H1 (cell line): ENCODE measurements at regions not wholly inside any gene's neighbourhood (a gene's known extent, or its start where the extent isn't known, plus 50 kb on each side); places are given as distances from the start of the nearest gene placed in this dataset.
A peak's percentile ranks its signal among the peaks of the same experiment; 100 is the strongest.

Source experiments
- CTCF ChIA-PET: fragments of 300-600 bp; sonication (Branson Sonifier 250); formaldehyde crosslinking; loops from one replicate; lab custom pipeline; 2021; ENCODE audit not compliant: partially characterized antibody; lab: Charles Lee
- POLR2A ChIA-PET: fragments of 300-600 bp; sonication (Branson Sonifier 250); formaldehyde crosslinking; loops from one replicate; lab custom pipeline; 2021; ENCODE audit warnings: inconsistent platforms; ENCODE audit not compliant: partially characterized antibody; lab: Charles Lee
- DNase-seq, 2 experiments: peaks; one replicate each; pipeline versions ENCODE4 v3.0.0 to v3.0.0-alpha.2; 2010 to 2022; ENCODE audit warnings: low spot score in 2 of 2, low read depth in 1 of 2, mixed read lengths in 1 of 2
- FAIRE-seq: peaks from 2 replicates; lab custom pipeline; 2011; peaks lifted over from hg19 to GRCh38; lab: Jason Lieb, UNC
- H2AFZ ChIP-seq: 2 replicates; pipeline ENCODE4 v1.8.1; 2012; ENCODE audit warnings: low read length, inconsistent platforms
- H2AK5ac ChIP-seq: 2 replicates; pipeline ENCODE4 v1.6.1; 2013; ENCODE audit warnings: low read depth, low read length
- H2BK120ac ChIP-seq: replicated peaks from 2 replicates; pipeline ENCODE3; 2013; ENCODE audit warnings: low read depth, low read length, inconsistent platforms
- H2BK12ac ChIP-seq: 2 replicates; pipeline ENCODE4 v1.6.1; 2013; ENCODE audit warnings: low read depth, low read length
- H2BK15ac ChIP-seq: 2 replicates; pipeline ENCODE4 v1.6.1; 2013; ENCODE audit warnings: low read length
- H2BK20ac ChIP-seq: 2 replicates; pipeline ENCODE4 v1.6.1; 2013; ENCODE audit warnings: low read length
- H2BK5ac ChIP-seq: 2 replicates; pipeline ENCODE4 v1.6.1; 2013; ENCODE audit warnings: low read depth, low read length
- H3K14ac ChIP-seq: 2 replicates; pipeline ENCODE4 v1.6.1; 2013; ENCODE audit warnings: inconsistent platforms; ENCODE audit not compliant: insufficient read length
- H3K18ac ChIP-seq: 2 replicates; pipeline ENCODE4 v1.6.1; 2013; ENCODE audit warnings: low read length; ENCODE audit errors: extremely low read depth
- H3K23ac ChIP-seq: 2 replicates; pipeline ENCODE4 v1.6.1; 2013; ENCODE audit warnings: inconsistent platforms; ENCODE audit not compliant: insufficient read length
- H3K23me2 ChIP-seq: 2 replicates; pipeline ENCODE4 v1.6.1; 2013; ENCODE audit warnings: low read depth, low read length
- H3K27ac ChIP-seq: 2 replicates; pipeline ENCODE4 v1.6.1; 2011; ENCODE audit warnings: low read depth, low read length, inconsistent platforms
- H3K27me3 ChIP-seq, 4 experiments: replicated peaks in 1 of 4; 1 replicate in 1 of 4; 2 replicates in 3 of 4; pipeline versions ENCODE4 v1.6.1 to v1.8.1; 2011 to 2013; ENCODE audit warnings: low read length in 3 of 4, mild to moderate bottlenecking in 3 of 4, inconsistent platforms in 2 of 4, mixed read lengths in 2 of 4, moderate library complexity in 1 of 4; ENCODE audit not compliant: control insufficient read depth in 3 of 4, insufficient read depth in 3 of 4; ENCODE audit errors: extremely low read depth in 1 of 4
- H3K36me3 ChIP-seq, 4 experiments: 2 replicates each; pipeline versions ENCODE4 v1.6.1 to v1.8.1; 2011 to 2013; ENCODE audit warnings: mild to moderate bottlenecking in 4 of 4, low read length in 3 of 4, moderate library complexity in 2 of 4, control low read depth in 1 of 4, inconsistent platforms in 1 of 4; ENCODE audit not compliant: insufficient read depth in 4 of 4, control insufficient read depth in 2 of 4
- H3K4ac ChIP-seq: replicated peaks from 2 replicates; pipeline ENCODE3; 2013; ENCODE audit warnings: low read length, low read depth, mixed read lengths, inconsistent platforms; ENCODE audit not compliant: insufficient read length
- H3K4me1 ChIP-seq, 4 experiments: replicated peaks in 1 of 4; 1 replicate in 1 of 4; 2 replicates in 3 of 4; pipeline versions ENCODE4 v1.6.1 to v1.8.1; 2011 to 2013; ENCODE audit warnings: low read length in 3 of 4, inconsistent platforms in 2 of 4, mixed read lengths in 1 of 4; ENCODE audit not compliant: insufficient read depth in 4 of 4, control insufficient read depth in 3 of 4
- H3K4me2 ChIP-seq, 2 experiments: 2 replicates each; pipeline versions ENCODE4 v1.6.1 to v1.8.1; 2011 to 2013; ENCODE audit warnings: low read depth in 2 of 2, low read length in 2 of 2, control low read depth in 1 of 2, inconsistent platforms in 1 of 2, mild to moderate bottlenecking in 1 of 2; ENCODE audit not compliant: insufficient read depth in 1 of 2
- H3K4me3 ChIP-seq, 4 experiments: fragments of 200-600, 300-600 bp in 1 of 4; sonication (generic), shearing (Covaris generic), sonication (Bioruptor Twin) in 1 of 4; 2 replicates each; pipeline versions ENCODE4 v1.5.1 to v1.8.1; 2011 to 2016; ENCODE audit warnings: low read length in 4 of 4, low read depth in 3 of 4, control low read depth in 2 of 4, inconsistent platforms in 2 of 4, mild to moderate bottlenecking in 2 of 4, mixed read lengths in 1 of 4, moderate library complexity in 1 of 4; ENCODE audit not compliant: insufficient read depth in 2 of 4; ENCODE audit errors: extremely low read depth in 1 of 4
- H3K56ac ChIP-seq: replicated peaks from 2 replicates; pipeline ENCODE3; 2013; ENCODE audit warnings: low read depth, mild to moderate bottlenecking, mixed read lengths, low read length, inconsistent platforms; ENCODE audit not compliant: insufficient read length
- H3K79me1 ChIP-seq: 2 replicates; pipeline ENCODE4 v1.6.1; 2013; ENCODE audit warnings: low read depth, low read length, control low read depth
- H3K79me2 ChIP-seq, 2 experiments: 2 replicates each; pipeline versions ENCODE4 v1.6.1 to v1.8.1; 2012 to 2013; ENCODE audit warnings: low read length in 2 of 2, mild to moderate bottlenecking in 2 of 2, inconsistent platforms in 1 of 2; ENCODE audit not compliant: insufficient read depth in 2 of 2, control insufficient read depth in 1 of 2
- H3K9ac ChIP-seq, 4 experiments: replicated peaks in 1 of 4; 1 replicate in 1 of 4; 2 replicates in 3 of 4; pipeline versions ENCODE4 v1.6.1 to v1.8.1; 2011 to 2013; ENCODE audit warnings: low read depth in 3 of 4, low read length in 3 of 4, control low read depth in 2 of 4, mild to moderate bottlenecking in 2 of 4, moderate library complexity in 2 of 4, inconsistent platforms in 1 of 4; ENCODE audit errors: extremely low read depth in 1 of 4
- H3K9me3 ChIP-seq, 2 experiments: 2 replicates each; pipeline versions ENCODE4 v1.6.1 to v1.8.1; 2012 to 2013; ENCODE audit warnings: mild to moderate bottlenecking in 2 of 2, moderate library complexity in 2 of 2, control low read depth in 1 of 2, inconsistent platforms in 1 of 2, low read depth in 1 of 2, low read length in 1 of 2, mixed read lengths in 1 of 2; ENCODE audit not compliant: insufficient read depth in 2 of 2
- H4K20me1 ChIP-seq, 2 experiments: replicated peaks in 1 of 2; 2 replicates each; pipeline versions ENCODE3 to v1.8.1; 2011 to 2013; ENCODE audit warnings: inconsistent platforms in 2 of 2, low read length in 2 of 2, mild to moderate bottlenecking in 1 of 2; ENCODE audit not compliant: insufficient read depth in 2 of 2, control insufficient read depth in 1 of 2
- H4K5ac ChIP-seq: 2 replicates; pipeline ENCODE4 v1.6.1; 2013; ENCODE audit warnings: low read length, low read depth, mixed read lengths, inconsistent platforms; ENCODE audit not compliant: insufficient read length
- H4K8ac ChIP-seq: 2 replicates; pipeline ENCODE4 v1.8.0; 2013; ENCODE audit warnings: mild to moderate bottlenecking, moderate library complexity, low read length, inconsistent platforms; ENCODE audit not compliant: insufficient read depth; ENCODE audit errors: extremely low read depth
- H4K91ac ChIP-seq: replicated peaks from 2 replicates; pipeline ENCODE3; 2013; ENCODE audit warnings: low read length, mixed read lengths, inconsistent platforms; ENCODE audit not compliant: insufficient read length
- CBX8 ChIP-seq: fragments of 300-800, 300-1000 bp; sonication (generic); IDR thresholded peaks from 2 replicates; pipeline ENCODE4 v1.7.1; 2016; ENCODE audit warnings: low read depth, low read length, borderline replicate concordance
- CHD1 ChIP-seq: IDR thresholded peaks from 2 replicates; pipeline ENCODE4 v1.6.1; 2012; ENCODE audit warnings: low read depth, low read length, improper control_type of control experiment
- CHD2 ChIP-seq: IDR thresholded peaks from 2 replicates; pipeline ENCODE4 v1.6.1; 2012; ENCODE audit warnings: low read length, improper control_type of control experiment
- JUND ChIP-seq: IDR thresholded peaks from 2 replicates; pipeline ENCODE4 v1.6.1; 2011; ENCODE audit warnings: mild to moderate bottlenecking, improper control_type of control experiment, low read length
- KDM5A ChIP-seq: fragments of 200-600 bp; IDR thresholded peaks from 2 replicates; pipeline ENCODE4 v1.7.1; 2012; ENCODE audit warnings: mild to moderate bottlenecking, low read length, inconsistent platforms, mixed read lengths
- MAFK ChIP-seq: IDR thresholded peaks from 2 replicates; pipeline ENCODE4 v1.6.1; 2012; ENCODE audit warnings: low read depth, mild to moderate bottlenecking, improper control_type of control experiment, low read length
- NRF1 ChIP-seq: IDR thresholded peaks from 2 replicates; pipeline ENCODE4 v1.6.1; 2011; ENCODE audit warnings: mild to moderate bottlenecking, low read depth, low read length, improper control_type of control experiment
- POLR2A ChIP-seq, 2 experiments: IDR thresholded peaks; 1 replicate in 1 of 2; 2 replicates in 1 of 2; pipeline ENCODE4 v1.6.1; 2011; ENCODE audit warnings: low read depth in 2 of 2, low read length in 2 of 2, mild to moderate bottlenecking in 2 of 2; ENCODE audit errors: control extremely low read depth in 1 of 2
- RNF2 ChIP-seq: fragments of 200-900, 300-1000 bp; sonication (generic); IDR thresholded peaks from 2 replicates; pipeline ENCODE4 v1.7.1; 2016; ENCODE audit warnings: borderline replicate concordance, low read depth, mild to moderate bottlenecking, antibody characterized with exemption, low read length; ENCODE audit not compliant: poor library complexity, severe bottlenecking; ENCODE audit errors: missing control alignments
- SAP30 ChIP-seq: fragments of 300-600 bp; sonication (generic); IDR thresholded peaks from 2 replicates; pipeline ENCODE4 v1.7.1; 2012; ENCODE audit warnings: low read length, moderate library complexity, mild to moderate bottlenecking, inconsistent platforms; ENCODE audit not compliant: insufficient read depth, insufficient replicate concordance
- SIN3A ChIP-seq, 2 experiments: IDR thresholded peaks in 1 of 2; conservative IDR thresholded peaks in 1 of 2; 2 replicates each; pipeline ENCODE4 v1.6.1; 2011 to 2012; ENCODE audit warnings: low read length in 2 of 2, improper control_type of control experiment in 1 of 2, low read depth in 1 of 2, mild to moderate bottlenecking in 1 of 2
- SP4 ChIP-seq: IDR thresholded peaks from 2 replicates; pipeline ENCODE4 v1.6.1; 2012; ENCODE audit warnings: low read length, inconsistent platforms
- USF2 ChIP-seq: IDR thresholded peaks from 2 replicates; pipeline ENCODE4 v1.6.1; 2011; ENCODE audit warnings: low read length, improper control_type of control experiment
- ZNF274 ChIP-seq: IDR thresholded peaks from 2 replicates; pipeline ENCODE4 v1.7.0; 2012; ENCODE audit warnings: low read length, borderline replicate concordance; ENCODE audit errors: extremely low read depth
- WGBS, 2 experiments: shearing (Covaris generic) in 1 of 2; methylation state at CpG; one replicate each; pipeline versions ENCODE4 v1.1.6 to v1.1.7; 2013 to 2015; ENCODE audit warnings: low lambda C conversion rate in 2 of 2, mixed read lengths in 2 of 2, inconsistent platforms in 1 of 2, low coverage in 1 of 2, missing lambda C conversion rate in 1 of 2; ENCODE audit not compliant: insufficient replicate concordance in 2 of 2, insufficient coverage in 1 of 2, insufficient read length in 1 of 2; ENCODE audit errors: extremely low coverage in 1 of 2, missing lambda C conversion rate in 1 of 2; 5-methylcytosine and 5-hydroxymethylcytosine counted together

- POLR2A ChIA-PET = no interaction called here
- Histone ChIP-seq H3K79me1 (no peaks in the 10 kb centered on the region), H2BK120ac (no peak overlapping the region), H3K56ac (no peak overlapping the region), H3K4me2 (no peak overlapping the region), H2BK20ac (no peak overlapping the region), H4K20me1 (no peaks in the 10 kb centered on the region), H2BK12ac (no peak overlapping the region), H2BK15ac (0 out of 2 replicates have a peak overlapping the region, but pooled peaks have one; percentile 46), H3K27me3 (no peaks in the 10 kb centered on the region), H4K5ac (no peak overlapping the region), H3K23me2 (no peaks in the 10 kb centered on the region), H3K36me3 (no peaks in the 10 kb centered on the region), H3K18ac (no peak overlapping the region), H3K4me1 (no peaks in the 10 kb centered on the region; a peak in 1 of 7 replicates), H3K4me3 (no peak overlapping the region), H4K91ac (no peak overlapping the region), H3K9ac (no peak overlapping the region), H2BK5ac (no peak overlapping the region), H2AK5ac (no peak overlapping the region), H2AFZ (no peak overlapping the region; the same call in 1 of the 2 replicates), H3K4ac (no peak overlapping the region), H4K8ac (no peak overlapping the region), H3K23ac (no peak overlapping the region), H3K79me2 (no peaks in the 10 kb centered on the region), H3K27ac (no peak overlapping the region), H3K9me3 (no peaks in the 10 kb centered on the region), H3K14ac (no peak overlapping the region)
- 94% methylated on average over 12 of the region's 12 CpGs; no CpG with 5 or more reads in 1 of the 2 experiments for WGBS, 2 experiments
- DNase-seq (no peak), FAIRE-seq (no peak)
- CTCF ChIA-PET = no interaction called here
- TF ChIP-seq CHD1 (no peak), CHD2 (no peak), SAP30 (no peak), USF2 (no peak), KDM5A (no peak), NRF1 (no peak), SIN3A (conservative IDR thresholded peaks at IDR 0.05 in 1 of 2, IDR thresholded peaks at IDR 0.05 in 1 of 2; ENCODE audit: low read depth in 1 of 2, low read length in 2 of 2) (no peak), ZNF274 (no peak), CBX8 (no peak), JUND (no peak), POLR2A (IDR thresholded peaks at IDR 0.05; ENCODE audit: control extremely low read depth in 1 of 2, low read depth in 2 of 2, low read length in 2 of 2) (no peak), RNF2 (no peak), MAFK (no peak), SP4 (no peak)
These were observed 113.0 kb downstream of the ADAMTS15 start for GRCh38 chr11:130561441-130561881.
